Astrocyte (in vitro differentiated cells and primary cell): ENCODE measurements at regions not wholly inside any gene's neighbourhood (a gene's known extent, or its start where the extent isn't known, plus 50 kb on each side); places are given as distances from the start of the nearest gene placed in this dataset.

Experiments used
- DNase-seq: peaks from one replicate; pipeline ENCODE4 v3.0.0-alpha.2; 2010; ENCODE audit warnings: low read depth
- FAIRE-seq: peaks from 2 replicates; lab custom pipeline; 2011; peaks lifted over from hg19 to GRCh38; lab: Jason Lieb, UNC
- H2AFZ ChIP-seq: 2 replicates; pipeline ENCODE4 v1.6.0; 2012; ENCODE audit warnings: low read depth, low read length, inconsistent platforms
- H3K27ac ChIP-seq: 2 replicates; pipeline ENCODE4 v1.5.1; 2011; ENCODE audit warnings: low read depth, low read length, inconsistent platforms
- H3K27me3 ChIP-seq: 2 replicates; pipeline ENCODE4 v1.6.0; 2011; ENCODE audit warnings: low read length, inconsistent platforms; ENCODE audit not compliant: insufficient read depth
- H3K36me3 ChIP-seq: 2 replicates; pipeline ENCODE4 v1.5.1; 2011; ENCODE audit warnings: low read length, inconsistent platforms; ENCODE audit not compliant: insufficient read depth
- H3K4me1 ChIP-seq: 2 replicates; pipeline ENCODE4 v1.5.1; 2011; ENCODE audit warnings: low read length, inconsistent platforms; ENCODE audit not compliant: insufficient read depth
- H3K4me2 ChIP-seq: 2 replicates; pipeline ENCODE4 v1.6.0; 2012; ENCODE audit warnings: low read length, inconsistent platforms
- H3K4me3 ChIP-seq: 2 replicates; pipeline ENCODE4 v1.5.1; 2011; ENCODE audit warnings: low read depth, mild to moderate bottlenecking, low read length, inconsistent platforms; ENCODE audit not compliant: insufficient read depth
- H3K79me2 ChIP-seq: 2 replicates; pipeline ENCODE4 v1.6.0; 2012; ENCODE audit warnings: mild to moderate bottlenecking, low read length, inconsistent platforms; ENCODE audit not compliant: insufficient read depth
- H3K9ac ChIP-seq: 2 replicates; pipeline ENCODE4 v1.6.0; 2012; ENCODE audit warnings: mild to moderate bottlenecking, low read length, inconsistent platforms
- H3K9me3 ChIP-seq: 2 replicates; pipeline ENCODE4 v1.5.1; 2012; ENCODE audit warnings: low read depth, mild to moderate bottlenecking, low read length, inconsistent platforms; ENCODE audit not compliant: insufficient read depth
- H4K20me1 ChIP-seq: 2 replicates; pipeline ENCODE4 v1.6.0; 2012; ENCODE audit warnings: low read length, inconsistent platforms; ENCODE audit not compliant: insufficient read depth
- H3K27ac Mint-ChIP-seq: one replicate; pipeline ENCODE4 v1.8.0; 2021; ENCODE audit warnings: mild to moderate bottlenecking, mixed read lengths; ENCODE audit not compliant: unreplicated experiment
- H3K27me3 Mint-ChIP-seq: one replicate; pipeline ENCODE4 v1.8.0; 2021; ENCODE audit warnings: low read depth, mixed read lengths; ENCODE audit not compliant: unreplicated experiment
- H3K36me3 Mint-ChIP-seq: one replicate; pipeline ENCODE4 v1.8.0; 2021; ENCODE audit warnings: low read depth, mixed read lengths; ENCODE audit not compliant: unreplicated experiment
- H3K4me1 Mint-ChIP-seq: one replicate; pipeline ENCODE4 v1.8.0; 2021; ENCODE audit warnings: low read depth, mixed read lengths; ENCODE audit not compliant: unreplicated experiment
- H3K4me3 Mint-ChIP-seq: one replicate; pipeline ENCODE4 v1.8.0; 2021; ENCODE audit warnings: mild to moderate bottlenecking, moderate library complexity, mixed read lengths; ENCODE audit not compliant: unreplicated experiment
- H3K9me3 Mint-ChIP-seq: one replicate; pipeline ENCODE4 v1.8.0; 2021; ENCODE audit warnings: mild to moderate bottlenecking, mixed read lengths; ENCODE audit not compliant: unreplicated experiment
- EZH2 ChIP-seq: IDR thresholded peaks from 2 replicates; pipeline ENCODE4 v1.6.1; 2012; ENCODE audit warnings: mild to moderate bottlenecking, low read length, inconsistent platforms; ENCODE audit not compliant: insufficient read depth
- TF ChIP-seq, protein P1 (sequence below): IDR thresholded peaks from 2 replicates; pipeline ENCODE4 v1.5.1; 2011; ENCODE audit warnings: low read depth, mild to moderate bottlenecking, inconsistent platforms, low read length, moderate library complexity; ENCODE audit not compliant: insufficient read depth

DNA sequence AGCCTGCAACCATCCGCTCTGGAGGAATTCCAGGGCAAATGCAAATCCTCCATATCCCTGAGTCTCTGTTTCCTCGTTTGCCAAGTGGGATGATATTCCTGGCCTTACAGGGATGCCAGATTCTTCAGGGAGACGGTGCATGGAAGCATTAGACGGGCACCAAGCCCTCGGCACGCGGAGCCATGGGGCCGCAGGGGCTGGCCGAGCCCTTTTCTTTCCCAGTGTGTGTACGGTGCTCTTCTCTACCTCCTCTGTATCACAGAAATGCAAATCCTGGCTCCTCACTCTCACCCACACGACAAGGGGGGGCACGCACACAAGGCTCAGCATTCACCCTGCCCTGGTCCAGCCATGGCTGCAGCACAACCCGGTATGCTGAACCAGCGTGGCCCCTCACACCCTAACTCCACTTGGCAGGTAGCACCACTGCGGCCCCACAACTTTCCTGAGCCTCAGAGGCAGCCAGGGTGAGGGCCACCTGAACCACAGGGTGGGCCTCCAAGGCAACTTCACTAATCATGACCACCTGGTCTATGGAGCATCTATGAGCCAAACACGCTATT, 64.1 kb upstream of the SALL3 start:
- no peak overlapping the region for H3K27ac ChIP-seq
- no peak overlapping the region for H2AFZ ChIP-seq
- peaks cover 3% of the 10 kb centered on the region for H3K9me3 ChIP-seq
- H3K4me2 ChIP-seq = no peak overlapping the region
- H3K4me1 Mint-ChIP-seq = no peaks in the 10 kb centered on the region
- peaks cover 3% of the 10 kb centered on the region for H3K36me3 Mint-ChIP-seq
- H3K4me1 ChIP-seq = no peaks in the 10 kb centered on the region
- no peak for DNase-seq
- no peaks in the 10 kb centered on the region for H3K27me3 ChIP-seq
- H3K27me3 Mint-ChIP-seq = no peaks in the 10 kb centered on the region
- no peaks in the 10 kb centered on the region for H4K20me1 ChIP-seq
- H3K9me3 Mint-ChIP-seq = peaks cover 19% of the 10 kb centered on the region
- H3K4me3 Mint-ChIP-seq = no peak overlapping the region
- H3K4me3 ChIP-seq = no peak overlapping the region
- H3K36me3 ChIP-seq = no peaks in the 10 kb centered on the region
- H3K27ac Mint-ChIP-seq = no peak overlapping the region
- H3K79me2 ChIP-seq = no peaks in the 10 kb centered on the region
- no peak overlapping the region for H3K9ac ChIP-seq
- TF ChIP-seq, protein P1, sequence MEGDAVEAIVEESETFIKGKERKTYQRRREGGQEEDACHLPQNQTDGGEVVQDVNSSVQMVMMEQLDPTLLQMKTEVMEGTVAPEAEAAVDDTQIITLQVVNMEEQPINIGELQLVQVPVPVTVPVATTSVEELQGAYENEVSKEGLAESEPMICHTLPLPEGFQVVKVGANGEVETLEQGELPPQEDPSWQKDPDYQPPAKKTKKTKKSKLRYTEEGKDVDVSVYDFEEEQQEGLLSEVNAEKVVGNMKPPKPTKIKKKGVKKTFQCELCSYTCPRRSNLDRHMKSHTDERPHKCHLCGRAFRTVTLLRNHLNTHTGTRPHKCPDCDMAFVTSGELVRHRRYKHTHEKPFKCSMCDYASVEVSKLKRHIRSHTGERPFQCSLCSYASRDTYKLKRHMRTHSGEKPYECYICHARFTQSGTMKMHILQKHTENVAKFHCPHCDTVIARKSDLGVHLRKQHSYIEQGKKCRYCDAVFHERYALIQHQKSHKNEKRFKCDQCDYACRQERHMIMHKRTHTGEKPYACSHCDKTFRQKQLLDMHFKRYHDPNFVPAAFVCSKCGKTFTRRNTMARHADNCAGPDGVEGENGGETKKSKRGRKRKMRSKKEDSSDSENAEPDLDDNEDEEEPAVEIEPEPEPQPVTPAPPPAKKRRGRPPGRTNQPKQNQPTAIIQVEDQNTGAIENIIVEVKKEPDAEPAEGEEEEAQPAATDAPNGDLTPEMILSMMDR = no peak
- no peak for TF ChIP-seq EZH2
- no peak for FAIRE-seq

DNA sequence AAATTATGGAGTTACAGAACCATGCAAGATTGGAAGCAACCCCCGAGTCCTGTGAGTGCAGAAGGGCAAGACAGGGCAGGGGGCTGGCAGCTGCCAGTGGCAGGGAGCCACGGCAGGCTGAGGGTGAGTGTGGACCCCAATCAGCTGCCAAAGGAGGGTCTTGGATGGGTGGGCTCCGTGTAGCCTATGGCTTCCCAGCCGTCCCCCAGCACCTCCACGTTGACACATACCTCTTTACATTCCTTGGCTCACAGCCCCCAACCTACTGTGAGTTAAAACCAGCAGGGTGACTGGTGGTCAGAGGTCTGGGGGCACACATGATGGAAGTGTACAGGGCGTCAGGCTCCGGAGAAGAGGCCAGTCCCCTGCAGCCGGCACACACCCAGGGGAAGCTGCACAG, 60.9 kb upstream of the SALL3 start:
- H3K4me3 Mint-ChIP-seq = no peak overlapping the region
- no peak for FAIRE-seq
- H3K4me1 Mint-ChIP-seq = no peaks in the 10 kb centered on the region
- no peak overlapping the region for H3K4me3 ChIP-seq
- H3K27ac Mint-ChIP-seq = no peak overlapping the region
- no peaks in the 10 kb centered on the region for H3K36me3 Mint-ChIP-seq
- DNase-seq = no peak
- no peak overlapping the region for H3K9ac ChIP-seq
- H3K9me3 Mint-ChIP-seq = peaks cover 8% of the 10 kb centered on the region
- no peaks in the 10 kb centered on the region for H3K79me2 ChIP-seq
- H3K9me3 ChIP-seq = peaks cover 3% of the 10 kb centered on the region
- TF ChIP-seq EZH2 = no peak
- TF ChIP-seq, protein P1 = no peak
- H3K4me2 ChIP-seq = no peak overlapping the region
- H3K27ac ChIP-seq = no peak overlapping the region
- H3K36me3 ChIP-seq = no peaks in the 10 kb centered on the region
- H3K27me3 ChIP-seq = no peaks in the 10 kb centered on the region
- no peak overlapping the region for H2AFZ ChIP-seq
- H3K27me3 Mint-ChIP-seq = no peaks in the 10 kb centered on the region
- H3K4me1 ChIP-seq = no peaks in the 10 kb centered on the region
- H4K20me1 ChIP-seq = no peaks in the 10 kb centered on the region

DNA sequence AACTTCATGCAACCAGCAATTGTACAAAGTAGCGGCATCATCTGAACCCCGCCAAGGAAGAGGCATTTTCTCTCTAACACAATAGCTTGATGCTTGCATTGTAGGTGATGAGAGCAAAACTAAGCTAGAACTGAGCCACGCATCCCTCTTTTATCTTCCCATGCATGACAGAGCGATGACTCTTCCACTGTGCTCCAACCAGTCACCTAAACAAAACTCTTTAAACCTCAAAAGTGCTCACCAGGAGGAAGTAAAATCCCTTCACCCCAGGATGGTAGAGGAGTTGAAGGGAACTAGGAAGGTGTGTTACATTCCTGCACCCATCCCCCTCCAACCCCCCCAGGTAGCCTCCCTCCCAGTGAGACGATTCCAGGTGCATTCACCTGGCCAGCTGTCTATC, 59.7 kb upstream of the SALL3 start:
- Histone ChIP-seq H3K27me3 (no peaks in the 10 kb centered on the region), H4K20me1 (no peaks in the 10 kb centered on the region), H2AFZ (no peak overlapping the region), H3K4me2 (no peak overlapping the region), H3K9ac (no peak overlapping the region), H3K4me3 (no peak overlapping the region), H3K79me2 (no peaks in the 10 kb centered on the region), H3K4me1 (no peaks in the 10 kb centered on the region), H3K27ac (no peak overlapping the region), H3K36me3 (no peaks in the 10 kb centered on the region), H3K9me3 (no peaks in the 10 kb centered on the region)
- no peaks in the 10 kb centered on the region for H3K27me3 Mint-ChIP-seq
- FAIRE-seq (no peak), DNase-seq (no peak)
- H3K27ac Mint-ChIP-seq = no peak overlapping the region
- peaks cover 3% of the 10 kb centered on the region for H3K9me3 Mint-ChIP-seq
- H3K4me3 Mint-ChIP-seq = no peak overlapping the region
- H3K4me1 Mint-ChIP-seq = no peaks in the 10 kb centered on the region
- H3K36me3 Mint-ChIP-seq = no peaks in the 10 kb centered on the region
- TF ChIP-seq, protein P1 = no peak
